ENCODE measurements at regions not wholly inside any gene's neighbourhood (a gene's known extent, or its start where the extent isn't known, plus 50 kb on each side); places are given as distances from the start of the nearest gene placed in this dataset.

DNA sequence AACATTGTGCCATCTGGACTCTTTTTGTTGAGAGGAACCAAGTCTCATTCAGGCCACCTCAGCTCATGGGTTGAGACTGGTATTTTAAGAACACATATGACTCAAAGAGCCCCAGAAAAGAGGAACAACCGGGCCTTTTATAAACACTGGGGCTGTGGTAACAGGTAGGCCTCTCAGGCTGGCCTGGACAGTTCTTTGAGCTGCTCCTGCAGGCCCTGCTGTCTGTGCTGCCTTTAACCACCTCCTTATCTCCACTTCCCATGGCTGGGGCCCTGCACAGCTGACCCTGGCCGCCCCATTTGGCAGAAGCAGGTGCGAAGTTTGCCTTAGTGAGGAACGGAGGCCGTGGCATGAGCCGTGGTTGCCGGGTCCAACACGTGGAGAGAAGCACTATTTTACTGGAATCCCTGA, 163.3 kb downstream of the RHOU start:
- TF ChIP-seq, protein P1, sequence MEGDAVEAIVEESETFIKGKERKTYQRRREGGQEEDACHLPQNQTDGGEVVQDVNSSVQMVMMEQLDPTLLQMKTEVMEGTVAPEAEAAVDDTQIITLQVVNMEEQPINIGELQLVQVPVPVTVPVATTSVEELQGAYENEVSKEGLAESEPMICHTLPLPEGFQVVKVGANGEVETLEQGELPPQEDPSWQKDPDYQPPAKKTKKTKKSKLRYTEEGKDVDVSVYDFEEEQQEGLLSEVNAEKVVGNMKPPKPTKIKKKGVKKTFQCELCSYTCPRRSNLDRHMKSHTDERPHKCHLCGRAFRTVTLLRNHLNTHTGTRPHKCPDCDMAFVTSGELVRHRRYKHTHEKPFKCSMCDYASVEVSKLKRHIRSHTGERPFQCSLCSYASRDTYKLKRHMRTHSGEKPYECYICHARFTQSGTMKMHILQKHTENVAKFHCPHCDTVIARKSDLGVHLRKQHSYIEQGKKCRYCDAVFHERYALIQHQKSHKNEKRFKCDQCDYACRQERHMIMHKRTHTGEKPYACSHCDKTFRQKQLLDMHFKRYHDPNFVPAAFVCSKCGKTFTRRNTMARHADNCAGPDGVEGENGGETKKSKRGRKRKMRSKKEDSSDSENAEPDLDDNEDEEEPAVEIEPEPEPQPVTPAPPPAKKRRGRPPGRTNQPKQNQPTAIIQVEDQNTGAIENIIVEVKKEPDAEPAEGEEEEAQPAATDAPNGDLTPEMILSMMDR (conservative IDR thresholded peaks at IDR 0.05): no peak
- TF ChIP-seq ZFX (IDR thresholded peaks at IDR 0.05): no peak

All from C4-2B (cell line).